Transverse colon (tissue), 4 donors: ENCODE measurements at regions not wholly inside any gene's neighbourhood (a gene's known extent, or its start where the extent isn't known, plus 50 kb on each side); places are given as distances from the start of the nearest gene placed in this dataset.

Experiments used
- DNase-seq: peaks from one replicate; pipeline ENCODE4 v3.0.0-alpha.2; 2019
- H3K27ac ChIP-seq, 4 donors: fragments of 200-600 bp; sonication (generic); 2 replicates each; pipeline ENCODE4 v1.5.1; 2016 to 2018; ENCODE audit warnings: inconsistent platforms in 4 of 4
- H3K27me3 ChIP-seq: fragments of 200-600 bp; sonication (generic); 2 replicates; pipeline ENCODE4 v1.5.1; 2017; ENCODE audit warnings: inconsistent platforms
- H3K36me3 ChIP-seq, 4 donors: fragments of 200-600 bp; sonication (generic); 2 replicates each; pipeline ENCODE4 v1.5.1; 2017 to 2019; ENCODE audit warnings: inconsistent platforms in 4 of 4
- H3K4me1 ChIP-seq, 4 donors: fragments of 200-600 bp; sonication (generic); 2 replicates each; pipeline ENCODE4 v1.5.1; 2017 to 2020; ENCODE audit warnings: inconsistent platforms in 4 of 4
- H3K4me3 ChIP-seq, 4 donors: fragments of 200-600 bp; sonication (generic); 1 replicate in 1 of 4; 2 replicates in 3 of 4; pipeline versions ENCODE4 v1.5.1 to v1.6.1; 2017 to 2019; ENCODE audit warnings: inconsistent platforms in 4 of 4
- H3K9me3 ChIP-seq, 2 donors: fragments of 200-600 bp; sonication (generic); 2 replicates each; pipeline ENCODE4 v1.5.1; 2017 to 2019; ENCODE audit warnings: inconsistent platforms in 2 of 2
- EP300 ChIP-seq: sonication (generic); formaldehyde crosslinking; IDR thresholded peaks from one replicate; pipeline ENCODE4 v1.6.1; 2017; ENCODE audit warnings: antibody characterized with exemption, low read depth
- POLR2A ChIP-seq: fragments of 450-650 bp; IDR thresholded peaks from one replicate; pipeline ENCODE4 v1.6.1; 2016; ENCODE audit warnings: antibody characterized with exemption, mild to moderate bottlenecking, moderate library complexity
- POLR2AphosphoS5 ChIP-seq, 3 donors: sonication (generic); formaldehyde crosslinking; IDR thresholded peaks; one replicate each; pipeline ENCODE4 v1.6.1; 2016; ENCODE audit warnings: antibody characterized with exemption in 3 of 3
- whole genome bisulfite sequencing, 2 donors: methylation state at CpG; one replicate each; pipeline ENCODE4 v1.1.5; 2018; ENCODE audit warnings: low coverage in 1 of 2; 5-methylcytosine and 5-hydroxymethylcytosine counted together
- in situ Hi-C, 4 donors: fragments of 200-750 bp; cut with MboI; loops; one replicate each; pipeline versions ENCODE4 v1.15.0 to v1.15.1; 2017; ENCODE audit warnings: low sequenced_read_pairs in 3 of 4, low pct_ligation_motif_present in 1 of 4, low pct_unique_long_range_greater_than_20kb in 1 of 4
- intact Hi-C: fragments of 100-400 bp; cut with DNase I; formaldehyde crosslinking; loops from one replicate; pipeline ENCODE4 v1.15.1; 2023; ENCODE audit warnings: low total_unique reads
- TF ChIP-seq, protein P1 (sequence below), 5 experiments: fragments of 200-600 bp in 3 of 5; fragments of 450-650 bp in 2 of 5; sonication (generic) in 3 of 5; IDR thresholded peaks; 1 replicate in 2 of 5; 2 replicates in 3 of 5; pipeline ENCODE4 v1.5.1; 2016 to 2017; ENCODE audit warnings: antibody characterized with exemption in 5 of 5, inconsistent platforms in 3 of 5, mild to moderate bottlenecking in 2 of 5, moderate library complexity in 1 of 5

DNA sequence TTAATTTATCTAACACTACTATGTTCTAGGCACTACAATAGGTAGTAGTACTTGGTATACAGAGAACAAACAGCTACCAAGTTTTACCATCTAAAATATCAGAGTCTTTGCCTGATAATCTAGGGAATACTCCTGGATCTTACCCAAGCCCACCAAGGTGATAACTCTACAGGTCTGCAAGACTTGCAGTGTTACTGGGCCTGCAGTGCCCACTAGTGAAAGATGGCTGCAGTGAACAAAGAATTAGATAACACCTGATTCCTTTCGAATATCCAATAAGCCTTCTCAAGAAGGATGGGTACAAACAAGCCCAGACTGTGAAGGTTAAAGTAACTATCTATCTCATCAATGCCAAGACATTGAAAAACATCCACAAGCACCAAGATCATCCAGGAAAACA lies 317.0 kb upstream of the DCBLD2 start:
- no peak for TF ChIP-seq POLR2AphosphoS5 (IDR thresholded peaks at IDR 0.05)
- no peak for TF ChIP-seq POLR2A
- no peak for TF ChIP-seq EP300
- TF ChIP-seq, protein P1, sequence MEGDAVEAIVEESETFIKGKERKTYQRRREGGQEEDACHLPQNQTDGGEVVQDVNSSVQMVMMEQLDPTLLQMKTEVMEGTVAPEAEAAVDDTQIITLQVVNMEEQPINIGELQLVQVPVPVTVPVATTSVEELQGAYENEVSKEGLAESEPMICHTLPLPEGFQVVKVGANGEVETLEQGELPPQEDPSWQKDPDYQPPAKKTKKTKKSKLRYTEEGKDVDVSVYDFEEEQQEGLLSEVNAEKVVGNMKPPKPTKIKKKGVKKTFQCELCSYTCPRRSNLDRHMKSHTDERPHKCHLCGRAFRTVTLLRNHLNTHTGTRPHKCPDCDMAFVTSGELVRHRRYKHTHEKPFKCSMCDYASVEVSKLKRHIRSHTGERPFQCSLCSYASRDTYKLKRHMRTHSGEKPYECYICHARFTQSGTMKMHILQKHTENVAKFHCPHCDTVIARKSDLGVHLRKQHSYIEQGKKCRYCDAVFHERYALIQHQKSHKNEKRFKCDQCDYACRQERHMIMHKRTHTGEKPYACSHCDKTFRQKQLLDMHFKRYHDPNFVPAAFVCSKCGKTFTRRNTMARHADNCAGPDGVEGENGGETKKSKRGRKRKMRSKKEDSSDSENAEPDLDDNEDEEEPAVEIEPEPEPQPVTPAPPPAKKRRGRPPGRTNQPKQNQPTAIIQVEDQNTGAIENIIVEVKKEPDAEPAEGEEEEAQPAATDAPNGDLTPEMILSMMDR (IDR thresholded peaks at IDR 0.05): no peak
- intact Hi-C loops (no loop called here), in situ Hi-C loops (no loop called here)
- DNase-seq: no peak
- no peaks in the 10 kb centered on the region for H3K4me1 ChIP-seq
- H3K27me3 ChIP-seq: no peaks in the 10 kb centered on the region
- H3K27ac ChIP-seq: no peak overlapping the region
- no peaks in the 10 kb centered on the region for H3K36me3 ChIP-seq
- no peak overlapping the region for H3K4me3 ChIP-seq
- 75% methylated on average over 1 of the region's 1 CpG; no CpG with 5 or more reads in 1 of the 2 donors for WGBS, 2 donors
- H3K9me3 ChIP-seq: peaks cover 2 to 4% of the 10 kb centered on the region in 2 donors

DNA sequence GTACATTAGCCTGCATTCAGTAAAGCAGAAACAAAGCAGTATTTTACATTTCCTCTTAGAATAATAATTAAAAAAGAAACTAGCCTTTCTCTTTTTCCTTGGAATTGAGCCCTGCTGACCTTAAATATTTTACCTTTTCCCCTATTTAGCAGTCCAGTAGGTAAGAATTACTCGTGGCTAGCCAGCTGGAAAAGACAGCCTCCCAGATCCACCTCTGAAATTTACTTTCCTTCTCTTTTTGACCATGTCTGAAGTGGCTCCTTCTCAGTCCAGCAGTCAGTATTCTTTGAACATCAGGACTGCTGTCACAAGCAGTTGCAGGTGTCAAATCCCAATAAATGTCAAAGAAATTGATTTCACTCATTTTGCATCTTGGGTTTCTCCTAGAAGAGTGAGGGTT lies 311.5 kb upstream of the DCBLD2 start:
- no peaks in the 10 kb centered on the region for H3K9me3 ChIP-seq
- intact Hi-C loops: no loop called here
- 17 to 23% methylated on average over 1 of the region's 1 CpG for WGBS, 2 donors
- no peaks in the 10 kb centered on the region for H3K36me3 ChIP-seq
- no peak overlapping the region for H3K4me3 ChIP-seq
- H3K4me1 ChIP-seq: no peaks in the 10 kb centered on the region
- no peaks in the 10 kb centered on the region for H3K27me3 ChIP-seq
- in situ Hi-C loops: no loop called here
- no peak for TF ChIP-seq EP300
- no peak for TF ChIP-seq POLR2A
- TF ChIP-seq POLR2AphosphoS5 (IDR thresholded peaks at IDR 0.05): no peak
- TF ChIP-seq, protein P1 (IDR thresholded peaks at IDR 0.05): no peak
- no peak overlapping the region for H3K27ac ChIP-seq
- no peak for DNase-seq

GRCh38 chr3:99211309-99211708 lies 309.8 kb upstream of the DCBLD2 start:
- 65 to 83% methylated on average over 1 to 2 of the region's 2 CpGs for WGBS, 2 donors
- Histone ChIP-seq H3K27me3 (no peaks in the 10 kb centered on the region), H3K9me3 (no peaks in the 10 kb centered on the region), H3K4me3 (no peak overlapping the region), H3K36me3 (no peaks in the 10 kb centered on the region), H3K27ac (no peak overlapping the region), H3K4me1 (no peaks in the 10 kb centered on the region)
- in situ Hi-C loops (no loop called here), intact Hi-C loops (no loop called here)
- TF ChIP-seq POLR2AphosphoS5 (IDR thresholded peaks at IDR 0.05): no peak
- TF ChIP-seq EP300: no peak
- TF ChIP-seq POLR2A: no peak
- TF ChIP-seq, protein P1 (IDR thresholded peaks at IDR 0.05): no peak
- DNase-seq: no peak

DNA sequence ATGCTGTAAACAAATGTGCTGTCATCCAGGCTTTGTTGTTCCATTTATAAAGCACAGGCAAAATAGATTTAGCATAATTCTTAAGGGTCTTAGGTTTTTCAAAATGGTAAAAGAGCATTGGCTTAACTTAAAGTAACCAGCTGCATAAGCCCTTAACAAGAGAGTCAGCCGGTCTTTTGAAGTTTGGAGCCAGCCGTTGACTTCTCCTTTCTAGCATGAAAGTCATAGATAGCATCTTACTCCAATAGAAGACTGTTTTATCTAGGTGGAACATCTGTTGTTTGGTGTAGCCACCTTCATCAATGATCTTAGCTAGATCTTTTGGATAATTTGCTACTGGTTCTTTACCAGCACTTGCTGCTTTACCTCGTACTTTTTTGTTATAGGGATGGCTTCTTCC lies 297.5 kb upstream of the DCBLD2 start:
- TF ChIP-seq POLR2AphosphoS5 (IDR thresholded peaks at IDR 0.05): no peak
- TF ChIP-seq POLR2A: no peak
- no peak for TF ChIP-seq EP300
- TF ChIP-seq, protein P1 (IDR thresholded peaks at IDR 0.05): no peak
- Histone ChIP-seq H3K4me3 (no peak overlapping the region), H3K4me1 (no peaks in the 10 kb centered on the region), H3K9me3 (no peaks in the 10 kb centered on the region), H3K36me3 (no peaks in the 10 kb centered on the region), H3K27ac (no peak overlapping the region), H3K27me3 (no peaks in the 10 kb centered on the region)
- 55 to 64% methylated on average over 2 to 3 of the region's 3 CpGs for WGBS, 2 donors
- DNase-seq: no peak
- intact Hi-C loops: no loop called here
- in situ Hi-C loops: no loop called here
